HL-60 (cell line): ENCODE measurements at regions not wholly inside any gene's neighbourhood (a gene's known extent, or its start where the extent isn't known, plus 50 kb on each side); places are given as distances from the start of the nearest gene placed in this dataset.

Experiments used
- GABPA ChIP-seq: IDR thresholded peaks from 2 replicates; pipeline ENCODE4 v1.6.1; 2012; ENCODE audit warnings: low read depth
- POLR2AphosphoS5 ChIP-seq: IDR thresholded peaks from 2 replicates; pipeline ENCODE4 v1.6.1; 2012; ENCODE audit warnings: low read depth
- SPI1 ChIP-seq: IDR thresholded peaks from 2 replicates; pipeline ENCODE4 v1.6.1; 2012; ENCODE audit warnings: low read depth, mild to moderate bottlenecking, borderline replicate concordance
- TF ChIP-seq, protein P1 (sequence below): IDR thresholded peaks from 2 replicates; pipeline ENCODE4 v1.6.1; 2012; ENCODE audit warnings: low read depth; ENCODE audit not compliant: insufficient replicate concordance
- TF ChIP-seq, protein P2 (sequence below): IDR thresholded peaks from one replicate; pipeline ENCODE4 v1.5.1; 2011; ENCODE audit warnings: low read length, control low read depth, inconsistent platforms; ENCODE audit not compliant: insufficient read depth

DNA sequence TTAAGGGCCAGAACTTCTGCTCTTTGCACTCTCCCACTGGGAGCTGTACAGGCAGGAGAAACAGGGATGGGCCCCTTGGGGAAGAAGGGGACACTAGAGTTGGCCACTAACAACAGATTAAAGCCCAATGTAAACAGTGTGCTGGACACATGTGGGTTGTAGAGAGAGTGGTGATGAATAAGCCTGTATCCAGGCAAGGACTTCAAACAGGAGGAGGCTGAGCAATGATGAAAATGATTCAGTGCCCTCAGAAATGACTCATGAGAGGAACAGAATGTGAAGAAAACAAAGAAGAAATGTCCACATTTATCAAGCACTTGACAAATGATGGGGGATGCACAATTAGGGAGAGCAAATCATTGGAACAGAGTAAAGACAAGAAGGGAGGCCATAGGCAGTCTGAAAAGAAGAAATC is 242.3 kb downstream of the TBX18 start:
- TF ChIP-seq POLR2AphosphoS5 (no peak), SPI1 (no peak), GABPA (no peak)
- TF ChIP-seq, protein P1, sequence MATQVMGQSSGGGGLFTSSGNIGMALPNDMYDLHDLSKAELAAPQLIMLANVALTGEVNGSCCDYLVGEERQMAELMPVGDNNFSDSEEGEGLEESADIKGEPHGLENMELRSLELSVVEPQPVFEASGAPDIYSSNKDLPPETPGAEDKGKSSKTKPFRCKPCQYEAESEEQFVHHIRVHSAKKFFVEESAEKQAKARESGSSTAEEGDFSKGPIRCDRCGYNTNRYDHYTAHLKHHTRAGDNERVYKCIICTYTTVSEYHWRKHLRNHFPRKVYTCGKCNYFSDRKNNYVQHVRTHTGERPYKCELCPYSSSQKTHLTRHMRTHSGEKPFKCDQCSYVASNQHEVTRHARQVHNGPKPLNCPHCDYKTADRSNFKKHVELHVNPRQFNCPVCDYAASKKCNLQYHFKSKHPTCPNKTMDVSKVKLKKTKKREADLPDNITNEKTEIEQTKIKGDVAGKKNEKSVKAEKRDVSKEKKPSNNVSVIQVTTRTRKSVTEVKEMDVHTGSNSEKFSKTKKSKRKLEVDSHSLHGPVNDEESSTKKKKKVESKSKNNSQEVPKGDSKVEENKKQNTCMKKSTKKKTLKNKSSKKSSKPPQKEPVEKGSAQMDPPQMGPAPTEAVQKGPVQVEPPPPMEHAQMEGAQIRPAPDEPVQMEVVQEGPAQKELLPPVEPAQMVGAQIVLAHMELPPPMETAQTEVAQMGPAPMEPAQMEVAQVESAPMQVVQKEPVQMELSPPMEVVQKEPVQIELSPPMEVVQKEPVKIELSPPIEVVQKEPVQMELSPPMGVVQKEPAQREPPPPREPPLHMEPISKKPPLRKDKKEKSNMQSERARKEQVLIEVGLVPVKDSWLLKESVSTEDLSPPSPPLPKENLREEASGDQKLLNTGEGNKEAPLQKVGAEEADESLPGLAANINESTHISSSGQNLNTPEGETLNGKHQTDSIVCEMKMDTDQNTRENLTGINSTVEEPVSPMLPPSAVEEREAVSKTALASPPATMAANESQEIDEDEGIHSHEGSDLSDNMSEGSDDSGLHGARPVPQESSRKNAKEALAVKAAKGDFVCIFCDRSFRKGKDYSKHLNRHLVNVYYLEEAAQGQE, result no peak
- TF ChIP-seq, protein P2, sequence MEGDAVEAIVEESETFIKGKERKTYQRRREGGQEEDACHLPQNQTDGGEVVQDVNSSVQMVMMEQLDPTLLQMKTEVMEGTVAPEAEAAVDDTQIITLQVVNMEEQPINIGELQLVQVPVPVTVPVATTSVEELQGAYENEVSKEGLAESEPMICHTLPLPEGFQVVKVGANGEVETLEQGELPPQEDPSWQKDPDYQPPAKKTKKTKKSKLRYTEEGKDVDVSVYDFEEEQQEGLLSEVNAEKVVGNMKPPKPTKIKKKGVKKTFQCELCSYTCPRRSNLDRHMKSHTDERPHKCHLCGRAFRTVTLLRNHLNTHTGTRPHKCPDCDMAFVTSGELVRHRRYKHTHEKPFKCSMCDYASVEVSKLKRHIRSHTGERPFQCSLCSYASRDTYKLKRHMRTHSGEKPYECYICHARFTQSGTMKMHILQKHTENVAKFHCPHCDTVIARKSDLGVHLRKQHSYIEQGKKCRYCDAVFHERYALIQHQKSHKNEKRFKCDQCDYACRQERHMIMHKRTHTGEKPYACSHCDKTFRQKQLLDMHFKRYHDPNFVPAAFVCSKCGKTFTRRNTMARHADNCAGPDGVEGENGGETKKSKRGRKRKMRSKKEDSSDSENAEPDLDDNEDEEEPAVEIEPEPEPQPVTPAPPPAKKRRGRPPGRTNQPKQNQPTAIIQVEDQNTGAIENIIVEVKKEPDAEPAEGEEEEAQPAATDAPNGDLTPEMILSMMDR, result no peak
